ENCODE measurements at regions not wholly inside any gene's neighbourhood (a gene's known extent, or its start where the extent isn't known, plus 50 kb on each side); places are given as distances from the start of the nearest gene placed in this dataset.

- no peak overlapping the region for H3K27ac Mint-ChIP-seq (ENCODE audit: unreplicated experiment)
These were observed 127.2 kb upstream of the SLC25A13 start for GRCh38 chr7:96449094-96449493.

DNA sequence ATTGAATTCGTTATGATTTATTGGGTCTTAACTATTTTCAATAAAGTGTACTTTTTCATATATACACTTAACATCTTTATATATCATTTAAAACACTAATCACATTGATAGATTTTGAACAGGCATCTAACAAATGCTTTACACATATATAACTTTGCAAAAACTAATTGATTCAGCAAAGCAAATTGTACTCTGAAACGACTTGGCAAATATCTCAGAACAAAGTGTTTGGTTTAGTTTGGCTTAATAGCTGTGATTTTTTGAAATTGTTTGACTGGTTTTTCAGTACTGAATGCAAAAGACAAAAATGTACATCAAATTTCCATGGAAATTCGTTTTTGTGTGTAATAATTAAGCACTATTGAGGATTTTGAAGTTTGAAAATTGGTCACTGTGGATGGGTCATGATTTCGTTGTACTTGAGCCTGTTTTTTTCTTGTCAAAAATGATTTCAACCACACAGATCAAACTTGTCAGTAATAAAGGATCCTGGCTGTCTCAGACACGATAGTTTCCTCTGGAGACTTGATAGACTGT lies 125.3 kb upstream of the SLC25A13 start:
- no peak overlapping the region for H3K9ac ChIP-seq (ENCODE audit: low read length)
- no peaks in the 10 kb centered on the region for H3K79me2 ChIP-seq (ENCODE audit: insufficient read depth, low read length)
- TF ChIP-seq EZH2 (IDR thresholded peaks at IDR 0.05; ENCODE audit: insufficient read depth, low read length) (no peak), CTCF (IDR thresholded peaks at IDR 0.05; ENCODE audit: insufficient read depth, low read depth, low read length) (no peak)
- H3K4me1 Mint-ChIP-seq (ENCODE audit: low read depth, unreplicated experiment): no peaks in the 10 kb centered on the region
- H2AFZ ChIP-seq (ENCODE audit: low read depth, low read length): no peak overlapping the region
- no peaks in the 10 kb centered on the region for H3K9me3 ChIP-seq (ENCODE audit: insufficient read depth, low read depth, low read length)
- H3K4me1 ChIP-seq (ENCODE audit: insufficient read depth, low read length): no peaks in the 10 kb centered on the region
- no peaks in the 10 kb centered on the region for H3K36me3 Mint-ChIP-seq (ENCODE audit: low read depth, unreplicated experiment)
- H3K4me3 ChIP-seq (ENCODE audit: insufficient read depth, low read depth, low read length): no peak overlapping the region
- H3K9me3 Mint-ChIP-seq (ENCODE audit: unreplicated experiment): no peaks in the 10 kb centered on the region
- no peak for DNase-seq (ENCODE audit: low read depth)
- no peak overlapping the region for H3K4me3 Mint-ChIP-seq (ENCODE audit: unreplicated experiment)
- H3K4me2 ChIP-seq (ENCODE audit: low read length): no peak overlapping the region
- no peaks in the 10 kb centered on the region for H3K36me3 ChIP-seq (ENCODE audit: insufficient read depth, low read length)
- no peak for FAIRE-seq
- H3K27me3 ChIP-seq (ENCODE audit: insufficient read depth, low read length): no peaks in the 10 kb centered on the region
- H3K27me3 Mint-ChIP-seq (ENCODE audit: low read depth, unreplicated experiment): peaks cover 8% of the 10 kb centered on the region
- H4K20me1 ChIP-seq (ENCODE audit: insufficient read depth, low read length): no peaks in the 10 kb centered on the region
- H3K27ac Mint-ChIP-seq (ENCODE audit: unreplicated experiment): no peak overlapping the region
- H3K27ac ChIP-seq (ENCODE audit: low read depth, low read length): no peak overlapping the region

More at GRCh38 chr7:96449094-96449493, 127.2 kb upstream of the SLC25A13 start:
- no peak overlapping the region for H2AFZ ChIP-seq (ENCODE audit: low read depth, low read length)
- no peaks in the 10 kb centered on the region for H3K36me3 ChIP-seq (ENCODE audit: insufficient read depth, low read length)
- no peaks in the 10 kb centered on the region for H3K79me2 ChIP-seq (ENCODE audit: insufficient read depth, low read length)
- DNase-seq (ENCODE audit: low read depth) (no peak), FAIRE-seq (no peak)
- no peak for TF ChIP-seq CTCF (IDR thresholded peaks at IDR 0.05; ENCODE audit: insufficient read depth, low read depth, low read length)
- no peak overlapping the region for H3K27ac ChIP-seq (ENCODE audit: low read depth, low read length)
- peaks cover 8% of the 10 kb centered on the region for H3K27me3 Mint-ChIP-seq (ENCODE audit: low read depth, unreplicated experiment)
- H3K27me3 ChIP-seq (ENCODE audit: insufficient read depth, low read length): no peaks in the 10 kb centered on the region
- no peaks in the 10 kb centered on the region for H4K20me1 ChIP-seq (ENCODE audit: insufficient read depth, low read length)
- no peaks in the 10 kb centered on the region for H3K9me3 Mint-ChIP-seq (ENCODE audit: unreplicated experiment)
- no peak overlapping the region for H3K4me2 ChIP-seq (ENCODE audit: low read length)
- H3K36me3 Mint-ChIP-seq (ENCODE audit: low read depth, unreplicated experiment): no peaks in the 10 kb centered on the region
- H3K4me1 Mint-ChIP-seq (ENCODE audit: low read depth, unreplicated experiment): no peaks in the 10 kb centered on the region
- no peaks in the 10 kb centered on the region for H3K9me3 ChIP-seq (ENCODE audit: insufficient read depth, low read depth, low read length)
- no peak overlapping the region for H3K9ac ChIP-seq (ENCODE audit: low read length)
- no peaks in the 10 kb centered on the region for H3K4me1 ChIP-seq (ENCODE audit: insufficient read depth, low read length)
- no peak overlapping the region for H3K4me3 Mint-ChIP-seq (ENCODE audit: unreplicated experiment)
- H3K4me3 ChIP-seq (ENCODE audit: insufficient read depth, low read depth, low read length): no peak overlapping the region

- no peaks in the 10 kb centered on the region for H3K36me3 ChIP-seq (ENCODE audit: insufficient read depth, low read length)
- H3K36me3 Mint-ChIP-seq (ENCODE audit: low read depth, unreplicated experiment): no peaks in the 10 kb centered on the region
- H3K27me3 Mint-ChIP-seq (ENCODE audit: low read depth, unreplicated experiment): no peaks in the 10 kb centered on the region
- no peaks in the 10 kb centered on the region for H3K27me3 ChIP-seq (ENCODE audit: insufficient read depth, low read length)
- no peak overlapping the region for H3K27ac Mint-ChIP-seq (ENCODE audit: unreplicated experiment)
- no peak overlapping the region for H3K4me3 ChIP-seq (ENCODE audit: insufficient read depth, low read depth, low read length)
- no peaks in the 10 kb centered on the region for H4K20me1 ChIP-seq (ENCODE audit: insufficient read depth, low read length)
- DNase-seq (ENCODE audit: low read depth): no peak
- no peak for FAIRE-seq
- no peak for TF ChIP-seq EZH2 (IDR thresholded peaks at IDR 0.05; ENCODE audit: insufficient read depth, low read length)
- no peak for TF ChIP-seq CTCF (IDR thresholded peaks at IDR 0.05; ENCODE audit: insufficient read depth, low read depth, low read length)
- no peaks in the 10 kb centered on the region for H3K9me3 ChIP-seq (ENCODE audit: insufficient read depth, low read depth, low read length)
- no peaks in the 10 kb centered on the region for H3K4me1 ChIP-seq (ENCODE audit: insufficient read depth, low read length)
- H3K9me3 Mint-ChIP-seq (ENCODE audit: unreplicated experiment): peaks cover 5% of the 10 kb centered on the region
- H3K27ac ChIP-seq (ENCODE audit: low read depth, low read length): no peak overlapping the region
- H3K4me1 Mint-ChIP-seq (ENCODE audit: low read depth, unreplicated experiment): no peaks in the 10 kb centered on the region
- no peak overlapping the region for H3K4me2 ChIP-seq (ENCODE audit: low read length)
- H2AFZ ChIP-seq (ENCODE audit: low read depth, low read length): no peak overlapping the region
- no peaks in the 10 kb centered on the region for H3K79me2 ChIP-seq (ENCODE audit: insufficient read depth, low read length)
- H3K4me3 Mint-ChIP-seq (ENCODE audit: unreplicated experiment): no peak overlapping the region
- no peak overlapping the region for H3K9ac ChIP-seq (ENCODE audit: low read length)
These were observed 119.7 kb upstream of the SLC25A13 start for GRCh38 chr7:96441436-96442084.

Data from astrocyte (in vitro differentiated cells and primary cell).